Kidney epithelial cell (primary cell): ENCODE measurements at regions not wholly inside any gene's neighbourhood (a gene's known extent, or its start where the extent isn't known, plus 50 kb on each side); places are given as distances from the start of the nearest gene placed in this dataset.

Source experiments
- DNase-seq: peaks from one replicate; pipeline ENCODE4 v3.0.0-alpha.2; 2010; ENCODE audit warnings: low read depth
- H3K27me3 ChIP-seq: 2 replicates; pipeline ENCODE4 v1.6.0; 2011; ENCODE audit warnings: low read length; ENCODE audit not compliant: control insufficient read depth, insufficient read depth
- H3K36me3 ChIP-seq: 2 replicates; pipeline ENCODE4 v1.5.1; 2011; ENCODE audit warnings: low read length; ENCODE audit not compliant: control insufficient read depth, insufficient read depth
- H3K4me3 ChIP-seq: 2 replicates; pipeline ENCODE4 v1.5.1; 2011; ENCODE audit warnings: low read depth, mild to moderate bottlenecking, control low read depth, low read length
- TF ChIP-seq, protein P1 (sequence below): IDR thresholded peaks from 2 replicates; pipeline ENCODE4 v1.5.1; 2011; ENCODE audit warnings: mild to moderate bottlenecking, moderate library complexity, low read length, control low read depth, inconsistent platforms; ENCODE audit not compliant: insufficient read depth, poor library complexity, severe bottlenecking

DNA sequence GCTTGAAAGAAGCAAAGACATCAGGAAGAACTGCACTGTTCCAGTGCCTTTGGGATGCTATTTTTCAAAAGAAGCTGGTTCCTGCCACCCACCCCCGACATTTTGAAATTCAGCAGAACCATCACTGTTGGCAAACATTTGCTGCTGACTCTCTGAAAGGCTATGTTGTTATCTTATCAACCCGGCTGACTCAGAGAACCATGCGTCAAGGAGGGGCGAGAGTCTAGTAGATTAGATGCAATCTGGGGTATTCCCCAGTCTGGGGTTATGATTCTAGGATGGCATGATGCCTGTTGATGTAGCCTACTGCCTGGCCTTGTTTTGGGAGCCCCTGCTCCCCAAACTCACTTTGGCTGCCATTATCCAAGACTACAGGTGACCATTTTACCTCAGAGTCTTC lies 267.8 kb upstream of the RUNX1 start:
- TF ChIP-seq, protein P1, sequence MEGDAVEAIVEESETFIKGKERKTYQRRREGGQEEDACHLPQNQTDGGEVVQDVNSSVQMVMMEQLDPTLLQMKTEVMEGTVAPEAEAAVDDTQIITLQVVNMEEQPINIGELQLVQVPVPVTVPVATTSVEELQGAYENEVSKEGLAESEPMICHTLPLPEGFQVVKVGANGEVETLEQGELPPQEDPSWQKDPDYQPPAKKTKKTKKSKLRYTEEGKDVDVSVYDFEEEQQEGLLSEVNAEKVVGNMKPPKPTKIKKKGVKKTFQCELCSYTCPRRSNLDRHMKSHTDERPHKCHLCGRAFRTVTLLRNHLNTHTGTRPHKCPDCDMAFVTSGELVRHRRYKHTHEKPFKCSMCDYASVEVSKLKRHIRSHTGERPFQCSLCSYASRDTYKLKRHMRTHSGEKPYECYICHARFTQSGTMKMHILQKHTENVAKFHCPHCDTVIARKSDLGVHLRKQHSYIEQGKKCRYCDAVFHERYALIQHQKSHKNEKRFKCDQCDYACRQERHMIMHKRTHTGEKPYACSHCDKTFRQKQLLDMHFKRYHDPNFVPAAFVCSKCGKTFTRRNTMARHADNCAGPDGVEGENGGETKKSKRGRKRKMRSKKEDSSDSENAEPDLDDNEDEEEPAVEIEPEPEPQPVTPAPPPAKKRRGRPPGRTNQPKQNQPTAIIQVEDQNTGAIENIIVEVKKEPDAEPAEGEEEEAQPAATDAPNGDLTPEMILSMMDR, result no peak
- Histone ChIP-seq H3K4me3 (no peak overlapping the region), H3K36me3 (no peaks in the 10 kb centered on the region), H3K27me3 (no peaks in the 10 kb centered on the region)
- DNase-seq, result no peak

- no peak for DNase-seq
- TF ChIP-seq, protein P1, result no peak
- H3K36me3 ChIP-seq, result no peaks in the 10 kb centered on the region
- H3K27me3 ChIP-seq, result no peaks in the 10 kb centered on the region
- no peak overlapping the region for H3K4me3 ChIP-seq
Observed at GRCh38 chr21:35316456-35316855, 267.4 kb upstream of the RUNX1 start.

GRCh38 chr21:35314857-35315582 lies 265.9 kb upstream of the RUNX1 start:
- H3K27me3 ChIP-seq, result no peaks in the 10 kb centered on the region
- no peak overlapping the region for H3K4me3 ChIP-seq
- TF ChIP-seq, protein P1, result no peak
- DNase-seq, result no peak
- no peaks in the 10 kb centered on the region for H3K36me3 ChIP-seq

GRCh38 chr21:35311985-35312384 lies 262.9 kb upstream of the RUNX1 start:
- H3K36me3 ChIP-seq, result no peaks in the 10 kb centered on the region
- H3K4me3 ChIP-seq, result no peak overlapping the region
- TF ChIP-seq, protein P1, result no peak
- no peak for DNase-seq
- no peaks in the 10 kb centered on the region for H3K27me3 ChIP-seq

DNA sequence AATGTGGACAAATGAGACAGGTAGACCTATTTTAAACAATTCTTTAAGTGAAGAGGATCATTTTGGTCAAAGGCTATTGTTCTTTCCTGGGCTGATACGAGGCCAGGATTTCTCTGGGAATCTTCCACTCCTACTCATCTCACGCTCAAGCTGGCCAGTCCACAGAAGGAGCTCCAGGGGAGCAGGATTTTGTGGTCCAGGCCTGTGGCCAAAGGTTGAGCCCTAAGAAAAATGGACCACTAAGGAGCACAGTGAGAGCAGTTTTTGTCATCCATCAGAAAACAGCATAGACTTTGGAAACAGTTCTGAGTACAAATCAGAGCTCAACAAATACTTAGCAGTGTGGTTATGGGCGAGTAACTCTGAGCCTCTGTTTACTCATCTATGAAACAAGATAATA lies 260.2 kb upstream of the RUNX1 start:
- no peak overlapping the region for H3K4me3 ChIP-seq
- TF ChIP-seq, protein P1, result no peak

DNA sequence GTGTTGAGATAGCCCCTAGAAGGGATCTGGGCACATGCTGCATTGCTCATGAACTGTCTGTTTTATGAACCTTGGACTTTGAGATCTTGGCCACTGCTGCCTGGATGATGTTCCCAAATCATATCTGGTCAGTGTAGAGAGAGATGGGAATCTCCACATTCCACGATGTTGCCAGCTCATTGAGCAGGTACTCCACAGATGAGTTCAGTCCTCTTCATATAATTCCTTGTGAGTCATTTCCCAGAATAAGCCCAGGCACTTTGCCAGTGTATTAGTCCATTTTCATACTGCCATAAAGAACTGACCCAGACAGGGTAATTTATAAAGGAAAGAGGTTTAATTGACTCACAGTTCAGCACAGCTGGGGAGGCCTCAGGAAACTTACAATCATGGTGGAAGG lies 254.0 kb upstream of the RUNX1 start:
- DNase-seq, result no peak
- TF ChIP-seq, protein P1, result no peak

More for the DNA sequence above, 260.2 kb upstream of the RUNX1 start:
- no peak for DNase-seq
- Histone ChIP-seq H3K27me3 (no peaks in the 10 kb centered on the region), H3K36me3 (no peaks in the 10 kb centered on the region)

More for the DNA sequence above, 254.0 kb upstream of the RUNX1 start:
- Histone ChIP-seq H3K36me3 (no peaks in the 10 kb centered on the region), H3K27me3 (no peaks in the 10 kb centered on the region), H3K4me3 (no peak overlapping the region)
